WTC11 (cell line): ENCODE measurements at regions not wholly inside any gene's neighbourhood (a gene's known extent, or its start where the extent isn't known, plus 50 kb on each side); places are given as distances from the start of the nearest gene placed in this dataset.
"Not testable (repeated sequence)": the region's sequence is repeated elsewhere in the genome, so short reads cannot be mapped to it uniquely, and the experiment has no call there.

Experiments used
- ATAC-seq: fragments of 200-7000 bp; cut with Tn5 transposase; 2 replicates; pipeline ENCODE4 v1.10.0; 2021; ENCODE audit warnings: mild to moderate bottlenecking, moderate library complexity
- CTCF ChIA-PET: fragments of 300-600 bp; sonication (Branson Sonifier 250); formaldehyde crosslinking; loops from one replicate; lab custom pipeline; 2021; ENCODE audit warnings: antibody characterized with exemption; lab: Charles Lee
- POLR2A ChIA-PET: fragments of 350-600 bp; sonication (Branson Sonifier 250); formaldehyde crosslinking; loops from one replicate; lab custom pipeline; 2021; ENCODE audit warnings: antibody characterized with exemption; lab: Charles Lee
- DNase-seq: peaks from one replicate; pipeline ENCODE4 v3.0.0; 2021; ENCODE audit warnings: low spot score
- H3K27ac Mint-ChIP-seq: 2 replicates; pipeline ENCODE4 v1.8.0; 2021; ENCODE audit warnings: mixed read lengths
- H3K27me3 Mint-ChIP-seq: 2 replicates; pipeline ENCODE4 v1.8.0; 2021; ENCODE audit warnings: low read depth, mild to moderate bottlenecking, moderate library complexity, mixed read lengths
- H3K36me3 Mint-ChIP-seq: 2 replicates; pipeline ENCODE4 v1.8.0; 2021; ENCODE audit warnings: mixed read lengths
- H3K4me1 Mint-ChIP-seq: 2 replicates; pipeline ENCODE4 v1.8.0; 2022; ENCODE audit warnings: mixed read lengths
- H3K4me3 Mint-ChIP-seq: 2 replicates; pipeline ENCODE4 v1.8.0; 2021; ENCODE audit warnings: mild to moderate bottlenecking, moderate library complexity, mixed read lengths
- H3K9me3 Mint-ChIP-seq: 2 replicates; pipeline ENCODE4 v1.8.0; 2021; ENCODE audit warnings: mixed read lengths
- ATF1 ChIP-seq: sonication (generic); formaldehyde crosslinking; IDR thresholded peaks from 2 replicates; pipeline ENCODE4 v1.8.1; 2023; ENCODE audit warnings: mild to moderate bottlenecking, moderate library complexity, missing genetic modification reagents
- FOXK1 ChIP-seq: sonication (generic); formaldehyde crosslinking; IDR thresholded peaks from 2 replicates; pipeline ENCODE4 v1.8.0; 2022; ENCODE audit warnings: mild to moderate bottlenecking, moderate library complexity, missing genetic modification reagents
- NFYB ChIP-seq: sonication (generic); formaldehyde crosslinking; conservative IDR thresholded peaks from 2 replicates; pipeline ENCODE4 v1.8.0; 2022; ENCODE audit warnings: low read depth, missing genetic modification reagents
- SMAD3 ChIP-seq: sonication (generic); formaldehyde crosslinking; IDR thresholded peaks from 2 replicates; pipeline ENCODE4 v1.8.0; 2022; ENCODE audit warnings: missing genetic modification reagents, mild to moderate bottlenecking, borderline replicate concordance
- ZNF263 ChIP-seq: sonication (generic); formaldehyde crosslinking; IDR thresholded peaks from 2 replicates; pipeline ENCODE4 v1.8.1; 2022; ENCODE audit warnings: low read depth, mild to moderate bottlenecking, moderate library complexity, missing genetic modification reagents
- ZNF317 ChIP-seq: sonication (generic); formaldehyde crosslinking; IDR thresholded peaks from 2 replicates; pipeline ENCODE4 v1.8.1; 2023; ENCODE audit warnings: low read depth, mild to moderate bottlenecking, moderate library complexity, missing genetic modification reagents, borderline replicate concordance
- TF ChIP-seq, protein P1 (sequence below): fragments of 250-450 bp; sonication (Bioruptor Pico); conservative IDR thresholded peaks from 2 replicates; pipeline ENCODE4 v1.9.0; 2021; ENCODE audit warnings: mild to moderate bottlenecking
- TF ChIP-seq, protein P2 (sequence below): sonication (generic); formaldehyde crosslinking; IDR thresholded peaks from 2 replicates; pipeline ENCODE4 v1.8.0; 2023; ENCODE audit warnings: missing genetic modification reagents
- TF ChIP-seq, protein P3 (sequence below): sonication (generic); formaldehyde crosslinking; IDR thresholded peaks from 2 replicates; pipeline ENCODE4 v1.8.1; 2023; ENCODE audit warnings: mild to moderate bottlenecking, missing genetic modification reagents, borderline replicate concordance
- TF ChIP-seq, protein P4 (sequence below): sonication (generic); formaldehyde crosslinking; IDR thresholded peaks from 2 replicates; pipeline ENCODE4 v1.8.1; 2022; ENCODE audit warnings: low read depth, missing genetic modification reagents, borderline replicate concordance
- TF ChIP-seq, protein P5 (sequence below): sonication (generic); formaldehyde crosslinking; IDR thresholded peaks from 2 replicates; pipeline ENCODE4 v1.8.1; 2022; ENCODE audit warnings: missing genetic modification reagents, borderline replicate concordance
- TF ChIP-seq, protein P6 (sequence below): sonication (generic); formaldehyde crosslinking; IDR thresholded peaks from 2 replicates; pipeline ENCODE4 v1.8.0; 2022; ENCODE audit warnings: mild to moderate bottlenecking, missing genetic modification reagents

DNA sequence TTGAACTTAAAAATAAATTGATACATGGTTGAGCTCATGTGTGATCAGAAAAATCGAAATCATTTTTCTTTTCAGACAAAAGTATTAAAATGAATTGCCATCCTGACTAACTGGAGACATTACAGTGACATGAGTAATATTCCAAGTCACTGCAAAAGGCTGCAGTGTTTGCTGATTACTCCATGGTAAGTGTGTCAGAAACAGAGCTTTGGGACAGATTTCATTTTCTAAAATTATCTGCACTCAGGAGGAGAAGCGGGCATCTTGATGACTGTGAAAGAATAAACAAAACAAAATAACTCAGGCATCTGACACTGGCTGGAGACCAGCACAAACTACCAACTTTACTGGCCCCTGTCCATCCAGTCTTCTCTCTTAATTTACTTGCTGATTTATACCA is 312.3 kb upstream of the PIK3C3 start:
- Mint-ChIP-seq H3K4me3 (no peak overlapping the region), H3K36me3 (no peaks in the 10 kb centered on the region), H3K4me1 (no peaks in the 10 kb centered on the region), H3K27ac (no peak overlapping the region), H3K9me3 (peaks cover 14% of the 10 kb centered on the region), H3K27me3 (no peaks in the 10 kb centered on the region)
- DNase-seq (no peak), ATAC-seq (no peak)
- ChIA-PET POLR2A (no interaction called here), CTCF (no interaction called here)
- no peak for TF ChIP-seq SMAD3 (CRISPR knock-in tag)
- TF ChIP-seq, protein P1, sequence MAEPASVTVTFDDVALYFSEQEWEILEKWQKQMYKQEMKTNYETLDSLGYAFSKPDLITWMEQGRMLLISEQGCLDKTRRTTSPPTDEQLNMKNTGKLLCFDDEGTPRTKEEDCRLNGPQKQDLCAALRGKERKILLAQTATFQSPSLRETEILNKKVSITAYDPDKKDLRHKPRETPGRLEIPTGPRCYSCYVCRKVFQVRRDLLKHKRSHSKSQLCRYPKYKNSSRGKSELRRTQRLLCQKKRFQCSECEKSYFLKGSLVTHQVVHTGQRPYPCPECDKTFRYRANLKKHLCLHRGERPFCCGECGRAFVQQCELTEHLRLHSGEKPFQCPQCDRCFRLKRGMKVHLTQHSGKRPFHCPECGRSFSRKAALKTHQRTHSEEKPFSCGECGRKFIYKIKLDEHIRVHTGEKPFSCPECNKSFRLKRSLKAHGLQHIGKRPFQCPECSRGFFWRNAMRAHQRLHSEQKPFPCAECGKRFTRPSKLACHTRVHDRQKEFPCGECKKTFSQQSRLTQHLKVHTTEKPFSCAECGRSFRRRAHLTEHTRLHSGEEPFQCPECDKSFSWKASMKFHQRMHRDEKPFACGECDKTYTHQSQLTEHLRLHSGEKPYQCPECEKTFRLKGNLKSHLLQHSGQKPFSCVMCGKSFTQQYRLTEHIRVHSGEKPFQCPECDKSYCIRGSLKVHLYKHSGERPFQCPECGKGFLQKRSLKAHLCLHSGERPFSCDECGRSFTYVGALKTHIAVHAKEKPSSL (CRISPR knock-in tag) = no peak
- TF ChIP-seq ZNF317 (CRISPR knock-in tag) = no peak
- TF ChIP-seq, protein P2, sequence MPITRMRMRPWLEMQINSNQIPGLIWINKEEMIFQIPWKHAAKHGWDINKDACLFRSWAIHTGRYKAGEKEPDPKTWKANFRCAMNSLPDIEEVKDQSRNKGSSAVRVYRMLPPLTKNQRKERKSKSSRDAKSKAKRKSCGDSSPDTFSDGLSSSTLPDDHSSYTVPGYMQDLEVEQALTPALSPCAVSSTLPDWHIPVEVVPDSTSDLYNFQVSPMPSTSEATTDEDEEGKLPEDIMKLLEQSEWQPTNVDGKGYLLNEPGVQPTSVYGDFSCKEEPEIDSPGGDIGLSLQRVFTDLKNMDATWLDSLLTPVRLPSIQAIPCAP = no peak
- TF ChIP-seq, protein P3, sequence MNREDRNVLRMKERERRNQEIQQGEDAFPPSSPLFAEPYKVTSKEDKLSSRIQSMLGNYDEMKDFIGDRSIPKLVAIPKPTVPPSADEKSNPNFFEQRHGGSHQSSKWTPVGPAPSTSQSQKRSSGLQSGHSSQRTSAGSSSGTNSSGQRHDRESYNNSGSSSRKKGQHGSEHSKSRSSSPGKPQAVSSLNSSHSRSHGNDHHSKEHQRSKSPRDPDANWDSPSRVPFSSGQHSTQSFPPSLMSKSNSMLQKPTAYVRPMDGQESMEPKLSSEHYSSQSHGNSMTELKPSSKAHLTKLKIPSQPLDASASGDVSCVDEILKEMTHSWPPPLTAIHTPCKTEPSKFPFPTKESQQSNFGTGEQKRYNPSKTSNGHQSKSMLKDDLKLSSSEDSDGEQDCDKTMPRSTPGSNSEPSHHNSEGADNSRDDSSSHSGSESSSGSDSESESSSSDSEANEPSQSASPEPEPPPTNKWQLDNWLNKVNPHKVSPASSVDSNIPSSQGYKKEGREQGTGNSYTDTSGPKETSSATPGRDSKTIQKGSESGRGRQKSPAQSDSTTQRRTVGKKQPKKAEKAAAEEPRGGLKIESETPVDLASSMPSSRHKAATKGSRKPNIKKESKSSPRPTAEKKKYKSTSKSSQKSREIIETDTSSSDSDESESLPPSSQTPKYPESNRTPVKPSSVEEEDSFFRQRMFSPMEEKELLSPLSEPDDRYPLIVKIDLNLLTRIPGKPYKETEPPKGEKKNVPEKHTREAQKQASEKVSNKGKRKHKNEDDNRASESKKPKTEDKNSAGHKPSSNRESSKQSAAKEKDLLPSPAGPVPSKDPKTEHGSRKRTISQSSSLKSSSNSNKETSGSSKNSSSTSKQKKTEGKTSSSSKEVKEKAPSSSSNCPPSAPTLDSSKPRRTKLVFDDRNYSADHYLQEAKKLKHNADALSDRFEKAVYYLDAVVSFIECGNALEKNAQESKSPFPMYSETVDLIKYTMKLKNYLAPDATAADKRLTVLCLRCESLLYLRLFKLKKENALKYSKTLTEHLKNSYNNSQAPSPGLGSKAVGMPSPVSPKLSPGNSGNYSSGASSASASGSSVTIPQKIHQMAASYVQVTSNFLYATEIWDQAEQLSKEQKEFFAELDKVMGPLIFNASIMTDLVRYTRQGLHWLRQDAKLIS (CRISPR knock-in tag) = no peak
- TF ChIP-seq ATF1 (CRISPR knock-in tag) = no peak
- TF ChIP-seq ZNF263 = no peak
- TF ChIP-seq NFYB = no peak

DNA sequence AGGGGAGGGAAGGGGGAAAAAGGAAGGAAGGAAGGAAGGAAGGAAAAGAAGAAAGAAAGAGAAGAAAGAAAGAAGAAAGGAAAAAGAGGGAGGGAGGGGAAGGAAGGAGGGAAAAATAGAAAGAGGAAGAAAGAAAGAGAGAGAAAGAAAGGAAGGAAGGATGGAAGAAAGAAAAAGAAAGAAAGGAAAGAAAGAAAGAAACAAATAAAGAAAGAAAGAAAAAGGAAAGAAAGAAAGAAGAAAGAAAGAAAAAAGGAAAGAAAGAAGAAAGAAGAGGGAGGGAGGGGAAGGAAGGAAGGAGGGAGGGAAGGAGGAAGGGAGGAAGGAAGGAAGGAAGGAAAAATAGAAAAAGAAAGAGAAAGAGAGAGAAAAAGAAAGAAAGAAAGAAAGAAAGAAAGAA is 315.8 kb upstream of the PIK3C3 start:
- H3K36me3 Mint-ChIP-seq = peaks cover 3% of the 10 kb centered on the region; the same call in 1 of the 2 replicates
- H3K4me3 Mint-ChIP-seq = no peak overlapping the region
- no peaks in the 10 kb centered on the region for H3K4me1 Mint-ChIP-seq
- DNase-seq (no peak), ATAC-seq (no peak)
- peaks cover 3% of the 10 kb centered on the region; the same call in 1 of the 2 replicates for H3K9me3 Mint-ChIP-seq
- H3K27me3 Mint-ChIP-seq = peaks cover 2% of the 10 kb centered on the region
- ChIA-PET POLR2A (no interaction called here), CTCF (no interaction called here)
- TF ChIP-seq, protein P4, sequence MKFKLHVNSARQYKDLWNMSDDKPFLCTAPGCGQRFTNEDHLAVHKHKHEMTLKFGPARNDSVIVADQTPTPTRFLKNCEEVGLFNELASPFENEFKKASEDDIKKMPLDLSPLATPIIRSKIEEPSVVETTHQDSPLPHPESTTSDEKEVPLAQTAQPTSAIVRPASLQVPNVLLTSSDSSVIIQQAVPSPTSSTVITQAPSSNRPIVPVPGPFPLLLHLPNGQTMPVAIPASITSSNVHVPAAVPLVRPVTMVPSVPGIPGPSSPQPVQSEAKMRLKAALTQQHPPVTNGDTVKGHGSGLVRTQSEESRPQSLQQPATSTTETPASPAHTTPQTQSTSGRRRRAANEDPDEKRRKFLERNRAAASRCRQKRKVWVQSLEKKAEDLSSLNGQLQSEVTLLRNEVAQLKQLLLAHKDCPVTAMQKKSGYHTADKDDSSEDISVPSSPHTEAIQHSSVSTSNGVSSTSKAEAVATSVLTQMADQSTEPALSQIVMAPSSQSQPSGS (CRISPR knock-in tag) = no peak
- TF ChIP-seq, protein P5, sequence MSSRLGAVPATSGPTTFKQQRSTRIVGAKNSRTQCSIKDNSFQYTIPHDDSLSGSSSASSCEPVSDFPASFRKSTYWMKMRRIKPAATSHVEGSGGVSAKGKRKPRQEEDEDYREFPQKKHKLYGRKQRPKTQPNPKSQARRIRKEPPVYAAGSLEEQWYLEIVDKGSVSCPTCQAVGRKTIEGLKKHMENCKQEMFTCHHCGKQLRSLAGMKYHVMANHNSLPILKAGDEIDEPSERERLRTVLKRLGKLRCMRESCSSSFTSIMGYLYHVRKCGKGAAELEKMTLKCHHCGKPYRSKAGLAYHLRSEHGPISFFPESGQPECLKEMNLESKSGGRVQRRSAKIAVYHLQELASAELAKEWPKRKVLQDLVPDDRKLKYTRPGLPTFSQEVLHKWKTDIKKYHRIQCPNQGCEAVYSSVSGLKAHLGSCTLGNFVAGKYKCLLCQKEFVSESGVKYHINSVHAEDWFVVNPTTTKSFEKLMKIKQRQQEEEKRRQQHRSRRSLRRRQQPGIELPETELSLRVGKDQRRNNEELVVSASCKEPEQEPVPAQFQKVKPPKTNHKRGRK (CRISPR knock-in tag) = 0 out of 2 replicates have a peak, but pooled peaks have one; percentile 75
- H3K27ac Mint-ChIP-seq = no peak overlapping the region

DNA sequence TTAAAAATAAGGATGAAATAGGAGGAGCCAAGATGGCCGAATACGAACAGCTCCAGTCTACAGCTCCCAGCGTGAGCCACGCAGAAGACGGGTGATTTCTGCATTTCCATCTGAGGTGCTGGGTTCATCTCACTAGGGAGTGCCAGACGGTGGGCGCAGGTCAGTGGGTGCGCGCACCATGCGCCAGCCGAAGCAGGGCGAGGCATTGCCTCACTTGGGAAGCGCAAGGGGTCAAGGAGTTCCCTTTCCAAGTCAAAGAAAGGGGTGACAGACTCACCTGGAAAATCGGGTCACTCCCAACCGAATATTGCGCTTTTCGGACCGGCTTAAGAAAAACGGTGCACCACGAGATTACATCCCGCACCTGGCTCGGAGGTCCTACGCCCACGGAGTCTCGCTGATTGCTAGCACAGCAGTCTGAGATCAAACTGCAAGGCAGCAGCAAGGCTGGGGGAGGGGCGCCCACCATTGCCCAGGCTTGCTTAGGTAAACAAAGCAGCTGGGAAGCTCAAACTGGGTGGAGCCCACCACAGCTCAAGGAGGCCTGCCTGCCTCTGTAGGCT is 323.2 kb upstream of the PIK3C3 start:
- H3K27me3 Mint-ChIP-seq, H3K36me3 Mint-ChIP-seq, ATAC-seq, POLR2A ChIA-PET, H3K9me3 Mint-ChIP-seq, CTCF ChIA-PET: not testable (repeated sequence)
- Mint-ChIP-seq H3K27ac (peak overlapping the region; percentile 96), H3K4me1 (peaks cover 34% of the 10 kb centered on the region), H3K4me3 (peak overlapping the region; percentile 97)
- peak; percentile 41 for DNase-seq
- TF ChIP-seq, protein P6, sequence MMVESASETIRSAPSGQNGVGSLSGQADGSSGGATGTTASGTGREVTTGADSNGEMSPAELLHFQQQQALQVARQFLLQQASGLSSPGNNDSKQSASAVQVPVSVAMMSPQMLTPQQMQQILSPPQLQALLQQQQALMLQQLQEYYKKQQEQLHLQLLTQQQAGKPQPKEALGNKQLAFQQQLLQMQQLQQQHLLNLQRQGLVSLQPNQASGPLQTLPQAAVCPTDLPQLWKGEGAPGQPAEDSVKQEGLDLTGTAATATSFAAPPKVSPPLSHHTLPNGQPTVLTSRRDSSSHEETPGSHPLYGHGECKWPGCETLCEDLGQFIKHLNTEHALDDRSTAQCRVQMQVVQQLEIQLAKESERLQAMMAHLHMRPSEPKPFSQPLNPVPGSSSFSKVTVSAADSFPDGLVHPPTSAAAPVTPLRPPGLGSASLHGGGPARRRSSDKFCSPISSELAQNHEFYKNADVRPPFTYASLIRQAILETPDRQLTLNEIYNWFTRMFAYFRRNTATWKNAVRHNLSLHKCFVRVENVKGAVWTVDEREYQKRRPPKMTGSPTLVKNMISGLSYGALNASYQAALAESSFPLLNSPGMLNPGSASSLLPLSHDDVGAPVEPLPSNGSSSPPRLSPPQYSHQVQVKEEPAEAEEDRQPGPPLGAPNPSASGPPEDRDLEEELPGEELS (CRISPR knock-in tag) = 0 out of 2 replicates have a peak, but pooled peaks have one; percentile 35
- peak; percentile 56; the same call in 1 of the 2 replicates for TF ChIP-seq FOXK1
- TF ChIP-seq, all 79 proteins: peak for 2; not testable (repeated sequence) for 77
